Hematopoietic multipotent progenitor cell treated with erythropoietin and hydrocortisone succinate and interleukin-3 and kit ligand, for 6 days (in vitro differentiated cells): ENCODE measurements at regions not wholly inside any gene's neighbourhood (a gene's known extent, or its start where the extent isn't known, plus 50 kb on each side); places are given as distances from the start of the nearest gene placed in this dataset.
A peak's percentile ranks its signal among the peaks of the same experiment; 100 is the strongest.

Source experiments
- DNase-seq: peaks from one replicate; pipeline ENCODE4 v3.0.0-alpha.2; 2015

DNA sequence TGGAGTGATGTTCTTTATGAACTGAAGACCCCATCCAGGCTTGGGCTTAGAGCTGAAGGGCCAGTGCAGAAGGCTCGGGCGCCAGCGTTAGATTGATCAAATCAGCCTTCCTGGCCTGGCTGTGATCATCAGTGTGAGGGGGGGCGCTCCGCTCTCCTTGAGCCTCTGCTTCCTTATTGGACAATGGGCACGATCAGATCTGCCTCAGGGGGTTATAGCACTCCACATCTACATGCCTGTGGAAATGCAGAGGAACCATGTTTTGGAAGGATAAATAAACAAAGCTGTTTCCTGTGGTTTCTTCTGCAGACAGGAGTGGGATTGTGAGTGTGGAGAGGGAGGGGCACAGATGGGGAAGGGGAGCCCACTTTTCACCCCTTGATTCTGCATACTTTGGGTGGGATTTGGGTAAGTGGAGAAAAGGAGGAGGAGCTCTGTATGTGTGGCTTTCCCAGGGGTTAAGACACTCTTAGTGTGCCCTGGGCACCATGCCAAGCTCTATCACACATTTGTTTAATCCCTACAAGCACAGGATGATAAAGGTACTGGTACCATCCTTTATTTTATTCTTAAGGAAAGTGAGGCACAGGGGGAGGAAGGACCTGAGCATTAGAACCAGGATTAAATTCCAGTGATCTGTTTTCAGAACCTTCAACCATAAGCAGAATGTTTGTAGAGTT lies 150.5 kb downstream of the EN1 start:
- DNase-seq: no peak

GRCh38 chr2:118693287-118693822 lies 154.1 kb downstream of the EN1 start:
- no peak for DNase-seq

DNA sequence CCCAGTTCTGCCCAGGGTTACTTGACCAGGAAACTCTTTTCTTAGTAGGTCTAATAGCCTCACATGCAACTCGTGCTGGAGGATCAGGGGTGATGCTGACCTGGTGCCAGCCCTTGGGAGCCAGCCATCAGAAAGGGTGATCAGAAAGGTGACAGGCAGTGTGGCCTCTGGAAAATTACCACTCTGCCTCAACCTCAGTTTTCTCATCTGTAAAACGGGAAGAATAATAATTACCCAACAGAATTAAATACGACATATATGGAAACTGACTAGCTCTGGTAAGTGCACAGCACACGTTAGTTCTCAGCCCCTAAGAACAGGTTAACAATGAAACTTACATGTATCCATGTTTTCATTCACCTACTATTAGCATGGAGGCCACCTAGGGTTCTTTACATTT lies 157.6 kb downstream of the EN1 start:
- DNase-seq: no peak

DNA sequence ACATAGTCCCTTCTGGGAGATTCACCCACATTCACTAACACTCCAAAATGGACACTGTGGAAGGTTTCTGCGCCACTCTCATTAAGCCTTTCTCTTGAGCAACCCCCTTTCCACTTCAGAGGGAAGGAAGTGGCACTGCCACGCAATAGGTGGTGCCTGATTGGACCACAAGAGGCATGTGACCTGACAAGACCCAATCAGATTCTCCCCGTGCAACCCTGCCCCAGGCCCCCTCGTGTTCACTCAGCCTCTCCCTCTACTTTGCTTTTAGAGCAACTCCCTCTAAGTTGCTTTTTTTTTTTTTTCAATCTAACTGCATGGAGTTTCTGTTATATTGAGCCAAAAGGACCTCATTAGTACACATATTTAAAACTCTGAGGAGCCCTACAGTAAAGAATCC lies 158.0 kb downstream of the EN1 start:
- DNase-seq: no peak

- DNase-seq: no peak
These were observed 158.4 kb downstream of the EN1 start for GRCh38 chr2:118689033-118689432.

DNA sequence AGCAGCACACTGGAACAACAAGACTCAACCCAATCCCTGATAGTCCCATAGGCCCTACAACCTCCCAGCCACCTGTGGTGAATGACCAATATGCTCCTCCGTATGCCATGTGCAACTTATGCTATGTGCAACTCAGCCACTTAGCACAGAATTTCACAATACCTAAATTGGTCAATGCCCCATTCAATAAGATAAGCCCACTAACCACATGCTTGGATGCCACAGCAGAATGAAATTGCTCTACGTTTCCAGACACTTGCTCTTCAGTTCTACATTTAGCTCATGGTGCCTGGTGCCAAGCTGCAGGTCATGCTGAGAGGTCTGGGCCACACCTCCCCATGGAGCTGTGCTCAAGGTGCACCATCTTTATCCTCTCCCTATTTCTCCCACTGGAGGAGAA lies 159.8 kb downstream of the EN1 start:
- peak; percentile 26 for DNase-seq

DNA sequence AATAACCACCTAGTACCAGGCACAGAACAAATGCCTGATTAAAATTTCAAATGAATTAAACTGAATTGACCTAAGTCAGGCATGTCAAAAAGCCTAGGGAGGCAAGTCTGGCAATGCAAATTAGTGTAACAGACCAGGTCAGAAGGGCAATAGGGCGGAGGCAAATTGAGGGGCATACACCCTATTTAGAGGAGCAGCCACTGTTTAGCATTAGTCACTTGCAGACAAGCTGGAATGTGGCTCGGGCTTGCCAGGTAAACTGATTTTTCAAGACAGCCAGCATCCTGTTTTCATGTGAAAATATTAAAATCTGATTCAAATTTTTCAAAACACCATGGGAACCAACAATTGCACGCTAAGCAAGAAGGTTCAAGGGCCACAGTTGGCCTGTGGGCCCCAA lies 160.3 kb downstream of the EN1 start:
- DNase-seq: no peak

GRCh38 chr2:118686346-118686745 lies 161.1 kb downstream of the EN1 start:
- no peak for DNase-seq

GRCh38 chr2:118683460-118683859 lies 164.0 kb downstream of the EN1 start:
- DNase-seq: no peak

- no peak for DNase-seq
These were observed 168.5 kb downstream of the EN1 start for GRCh38 chr2:118678985-118679384.

DNA sequence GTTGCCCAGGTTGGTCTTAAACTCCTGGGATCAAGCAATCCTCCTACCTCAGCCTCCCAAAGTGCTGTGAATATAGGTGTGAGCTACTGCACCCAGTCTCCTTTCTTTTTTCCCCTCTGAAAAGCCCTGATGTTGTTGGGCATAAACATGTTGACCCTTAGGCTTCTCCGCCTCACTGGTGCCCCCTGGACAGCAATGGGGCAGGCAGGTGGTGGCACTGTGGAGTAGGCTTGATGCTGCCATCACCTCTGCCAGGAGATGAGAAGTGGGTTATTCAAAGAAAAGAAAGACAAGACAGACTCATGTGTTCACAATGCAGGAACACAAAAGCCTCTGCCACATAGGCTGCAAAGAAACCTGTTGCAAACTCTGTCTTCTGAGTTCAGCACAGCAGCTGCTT lies 169.9 kb downstream of the EN1 start:
- DNase-seq: no peak

DNA sequence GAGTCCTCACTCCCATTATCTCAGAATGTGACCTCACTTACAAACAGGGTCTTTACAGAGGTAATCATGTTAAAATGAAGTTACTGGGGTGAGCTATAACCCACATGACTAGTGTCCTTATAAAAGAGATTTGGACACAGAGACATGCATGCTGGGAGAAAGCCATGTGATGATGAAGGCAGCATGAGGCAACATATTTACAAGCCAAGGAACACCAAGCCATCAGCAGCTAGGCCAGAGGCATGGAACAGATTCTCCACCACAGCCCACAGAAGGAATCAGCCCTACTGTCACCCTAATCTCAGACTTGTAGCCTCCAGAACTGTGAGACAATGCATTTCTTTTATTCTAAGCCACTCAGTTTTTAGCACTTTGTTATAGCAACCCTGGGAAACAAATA lies 171.9 kb downstream of the EN1 start:
- DNase-seq: no peak

DNA sequence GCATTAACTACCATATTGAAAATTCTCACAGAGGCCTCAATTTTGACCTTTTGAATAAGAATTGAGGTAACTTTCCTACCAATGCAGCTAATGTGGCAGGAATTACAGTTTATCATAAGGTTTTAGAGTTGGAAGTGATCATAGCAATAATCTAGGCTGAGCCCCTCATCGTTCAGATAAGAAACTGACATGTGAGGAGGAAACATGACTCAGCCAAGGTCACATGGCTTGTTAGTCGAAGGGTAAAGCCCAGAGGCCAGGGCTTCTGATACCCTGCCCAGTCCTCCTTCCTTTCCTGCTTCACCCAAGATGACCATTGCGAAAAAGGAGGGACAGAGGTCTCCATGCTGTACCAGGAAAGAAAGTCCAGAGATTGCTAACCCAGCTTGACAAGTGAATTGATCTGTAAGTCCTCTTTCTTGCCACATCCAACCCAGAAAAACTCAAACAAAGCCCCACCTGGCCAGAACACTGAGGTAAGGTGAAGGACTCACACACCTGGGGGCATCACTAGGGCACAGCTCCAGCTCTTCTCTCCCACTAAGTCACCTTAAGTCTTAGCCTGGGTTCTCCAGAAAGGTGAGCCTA lies 174.8 kb downstream of the EN1 start:
- no peak for DNase-seq

- DNase-seq: no peak
These were observed 175.6 kb downstream of the EN1 start for GRCh38 chr2:118671701-118672454.

DNA sequence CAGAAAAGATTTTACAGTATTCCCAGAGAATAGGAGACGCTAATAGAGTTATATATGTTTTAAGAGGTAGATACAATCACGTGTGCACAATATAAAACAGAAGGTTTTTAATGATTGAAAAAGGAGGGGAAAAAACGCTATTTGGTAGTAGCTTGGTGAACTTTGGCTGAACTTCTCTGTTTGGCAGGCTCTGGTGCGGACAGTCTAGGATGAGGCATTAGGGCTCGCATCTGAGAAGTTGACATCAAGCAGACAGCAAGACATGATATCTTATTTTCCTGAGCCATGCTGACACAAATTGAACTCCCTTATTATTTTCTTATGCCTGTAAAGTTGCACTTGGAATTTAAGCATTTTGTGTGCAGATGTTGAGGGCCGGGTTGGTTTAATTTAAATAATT lies 176.6 kb downstream of the EN1 start:
- DNase-seq: no peak

DNA sequence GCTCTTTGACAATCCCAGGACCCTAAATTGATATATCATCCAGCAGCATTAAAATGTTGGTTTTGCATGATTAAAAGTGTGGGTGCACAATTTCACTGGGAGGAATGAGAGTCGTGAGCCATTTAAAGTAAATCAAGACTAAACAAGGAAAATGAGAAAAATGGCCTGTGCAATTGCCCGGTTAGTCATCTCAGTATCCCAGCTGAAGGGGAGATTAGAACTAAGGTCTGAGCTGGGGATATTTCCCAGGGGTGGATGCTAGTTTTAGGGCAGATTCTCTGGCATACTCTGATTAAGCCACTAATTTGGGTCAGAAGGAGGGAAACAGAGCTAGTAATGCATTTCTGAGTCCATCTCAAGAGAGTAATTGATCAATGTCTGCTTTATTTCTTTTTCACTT lies 177.2 kb downstream of the EN1 start:
- no peak for DNase-seq

- no peak for DNase-seq
These were observed 177.8 kb downstream of the EN1 start for GRCh38 chr2:118669654-118670053.

GRCh38 chr2:118668431-118669424 lies 178.7 kb downstream of the EN1 start:
- no peak for DNase-seq

GRCh38 chr2:118667964-118668363 lies 179.5 kb downstream of the EN1 start:
- no peak for DNase-seq

- DNase-seq: no peak
These were observed 180.1 kb downstream of the EN1 start for GRCh38 chr2:118667348-118667747.

DNA sequence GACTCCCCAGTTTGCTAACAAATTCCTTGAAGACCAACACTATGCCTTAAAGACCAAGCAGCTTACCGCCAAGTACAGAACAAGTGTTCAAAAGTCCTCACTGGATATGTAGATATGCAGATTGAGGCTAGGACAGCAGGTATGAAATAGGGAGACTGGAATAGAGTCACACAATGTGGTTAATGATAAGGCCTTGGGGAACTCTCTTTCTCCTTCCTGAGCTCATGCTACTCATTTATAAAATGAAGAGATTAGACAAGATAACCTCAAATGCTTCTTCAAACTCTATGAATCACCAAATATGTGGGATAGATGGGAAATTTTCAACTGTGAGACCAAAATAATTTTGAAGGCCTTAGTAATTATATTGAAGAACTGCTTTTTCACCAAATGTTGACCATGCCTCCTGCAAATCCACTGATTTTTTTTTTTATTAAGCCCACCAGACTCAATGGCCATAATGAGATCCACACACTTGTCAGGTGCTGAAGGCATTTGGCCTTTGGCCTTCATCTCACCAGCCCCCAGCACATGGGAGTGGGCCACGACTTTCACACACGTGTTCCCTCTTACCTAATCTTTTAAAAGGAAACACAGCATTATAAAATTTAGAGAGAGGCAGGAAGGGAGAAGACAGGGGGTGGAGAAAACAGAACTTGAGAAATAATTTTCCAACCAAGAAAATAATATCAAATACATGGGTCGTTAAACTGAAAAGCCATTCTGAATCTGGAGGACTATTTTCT lies 181.5 kb downstream of the EN1 start:
- DNase-seq: no peak

- DNase-seq: no peak
These were observed 186.3 kb downstream of the EN1 start for GRCh38 chr2:118661179-118661578.
